Loucy (cell line): ENCODE measurements at regions not wholly inside any gene's neighbourhood (a gene's known extent, or its start where the extent isn't known, plus 50 kb on each side); places are given as distances from the start of the nearest gene placed in this dataset.
A peak's percentile ranks its signal among the peaks of the same experiment; 100 is the strongest.

Experiments used
- H2AFZ ChIP-seq: fragments of 200-600 bp; sonication (generic); 2 replicates; pipeline ENCODE4 v1.6.0; 2016; ENCODE audit warnings: antibody characterized with exemption, mild to moderate bottlenecking, low read length, moderate library complexity
- H3F3A ChIP-seq: fragments of 200-600 bp; 2 replicates; pipeline ENCODE4 v1.6.0; 2016; ENCODE audit warnings: antibody characterized with exemption, low read depth, mild to moderate bottlenecking
- H3K27me3 ChIP-seq: fragments of 200-600 bp; sonication (generic); 2 replicates; pipeline ENCODE4 v1.6.1; 2014; ENCODE audit warnings: low read length, mild to moderate bottlenecking; ENCODE audit not compliant: insufficient read depth, poor library complexity, severe bottlenecking
- H3K36me3 ChIP-seq: fragments of 200-600 bp; sonication (generic); 2 replicates; pipeline ENCODE4 v1.6.1; 2016; ENCODE audit warnings: low read length; ENCODE audit not compliant: insufficient read depth
- H3K4me1 ChIP-seq: fragments of 200-600 bp; sonication (generic); 2 replicates; pipeline ENCODE4 v1.5.1; 2014; ENCODE audit warnings: low read length, mild to moderate bottlenecking; ENCODE audit not compliant: insufficient read depth, poor library complexity, severe bottlenecking
- H3K4me2 ChIP-seq: fragments of 200-600 bp; sonication (generic); 2 replicates; pipeline ENCODE4 v1.6.0; 2014; ENCODE audit warnings: antibody characterized with exemption, low read length, low read depth, mild to moderate bottlenecking; ENCODE audit not compliant: poor library complexity, severe bottlenecking
- H3K4me3 ChIP-seq: fragments of 200-600 bp; sonication (generic); 2 replicates; pipeline ENCODE4 v1.5.1; 2014; ENCODE audit warnings: low read length, mild to moderate bottlenecking, mixed read lengths; ENCODE audit not compliant: poor library complexity, severe bottlenecking
- H3K79me2 ChIP-seq: fragments of 200-600 bp; sonication (generic); 2 replicates; pipeline ENCODE4 v1.6.1; 2014; ENCODE audit warnings: low read length; ENCODE audit not compliant: insufficient read depth
- H3K9ac ChIP-seq: fragments of 200-600 bp; sonication (generic); 2 replicates; pipeline ENCODE4 v1.6.0; 2014; ENCODE audit warnings: mild to moderate bottlenecking, low read depth, low read length, moderate library complexity; ENCODE audit not compliant: poor library complexity, severe bottlenecking
- H3K9me2 ChIP-seq: fragments of 200-600 bp; sonication (generic); replicated peaks from 2 replicates; pipeline ENCODE4 v1.6.1; 2016; ENCODE audit warnings: low read depth, low read length, mixed read lengths
- H3K9me3 ChIP-seq: fragments of 200-600 bp; sonication (generic); 2 replicates; pipeline ENCODE4 v1.6.1; 2014; ENCODE audit warnings: mild to moderate bottlenecking, antibody characterized with exemption, low read length, low read depth; ENCODE audit not compliant: insufficient read depth
- H4K20me1 ChIP-seq: fragments of 200-600 bp; sonication (generic); 2 replicates; pipeline ENCODE4 v1.6.0; 2014; ENCODE audit warnings: antibody characterized with exemption, low read length, mild to moderate bottlenecking; ENCODE audit not compliant: insufficient read depth, poor library complexity, severe bottlenecking
- EZH2phosphoT487 ChIP-seq: fragments of 200-600 bp; IDR thresholded peaks from 2 replicates; pipeline ENCODE4 v1.6.1; 2018; ENCODE audit warnings: antibody characterized with exemption, mild to moderate bottlenecking, moderate library complexity, borderline replicate concordance
- TF ChIP-seq, protein P1 (sequence below): fragments of 200-600 bp; sonication (generic); conservative IDR thresholded peaks from 2 replicates; pipeline ENCODE4 v1.5.1; 2014; ENCODE audit warnings: mild to moderate bottlenecking, antibody characterized with exemption, low read length

DNA sequence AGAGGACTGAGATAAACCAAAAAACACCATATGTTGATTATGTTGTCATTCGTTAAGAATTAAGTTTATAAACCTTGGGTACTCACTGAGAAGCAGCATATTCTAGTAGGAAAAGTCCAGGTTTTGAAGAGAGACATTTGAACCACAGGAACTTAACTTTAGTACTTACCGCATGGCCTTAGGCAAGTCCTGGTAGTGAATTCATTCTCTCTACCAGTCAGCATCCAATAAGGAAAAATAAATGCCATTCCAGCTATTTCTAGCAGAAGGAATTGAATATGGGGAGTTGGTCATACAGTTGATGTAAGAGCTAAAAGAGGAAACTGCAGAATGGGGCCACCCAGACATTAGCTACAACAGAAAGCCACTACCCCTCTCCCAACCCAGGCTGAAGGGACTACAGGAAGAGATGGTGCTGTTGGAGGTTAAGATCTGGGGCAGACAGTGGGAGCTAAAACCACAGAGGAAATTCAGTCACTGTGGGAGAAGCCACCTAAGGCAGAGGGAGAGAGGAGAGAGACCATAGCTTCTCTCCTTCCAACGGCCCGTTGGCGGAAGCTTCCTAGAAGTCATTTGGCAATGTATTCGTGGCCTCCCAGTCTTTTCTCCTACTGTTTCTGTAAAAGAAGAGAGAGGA, 133.8 kb upstream of the RARB start:
- H3K4me1 ChIP-seq, result peaks cover 43% of the 10 kb centered on the region
- peak overlapping the region; percentile 28; the same call in 1 of the 2 replicates for H2AFZ ChIP-seq
- H3K4me2 ChIP-seq, result peak overlapping the region; percentile 55
- no peaks in the 10 kb centered on the region for H3K9me2 ChIP-seq
- no peaks in the 10 kb centered on the region for H3K36me3 ChIP-seq
- peak overlapping the region; percentile 39 for H3K4me3 ChIP-seq
- no peaks in the 10 kb centered on the region for H3K79me2 ChIP-seq
- H4K20me1 ChIP-seq, result no peaks in the 10 kb centered on the region
- TF ChIP-seq, protein P1, sequence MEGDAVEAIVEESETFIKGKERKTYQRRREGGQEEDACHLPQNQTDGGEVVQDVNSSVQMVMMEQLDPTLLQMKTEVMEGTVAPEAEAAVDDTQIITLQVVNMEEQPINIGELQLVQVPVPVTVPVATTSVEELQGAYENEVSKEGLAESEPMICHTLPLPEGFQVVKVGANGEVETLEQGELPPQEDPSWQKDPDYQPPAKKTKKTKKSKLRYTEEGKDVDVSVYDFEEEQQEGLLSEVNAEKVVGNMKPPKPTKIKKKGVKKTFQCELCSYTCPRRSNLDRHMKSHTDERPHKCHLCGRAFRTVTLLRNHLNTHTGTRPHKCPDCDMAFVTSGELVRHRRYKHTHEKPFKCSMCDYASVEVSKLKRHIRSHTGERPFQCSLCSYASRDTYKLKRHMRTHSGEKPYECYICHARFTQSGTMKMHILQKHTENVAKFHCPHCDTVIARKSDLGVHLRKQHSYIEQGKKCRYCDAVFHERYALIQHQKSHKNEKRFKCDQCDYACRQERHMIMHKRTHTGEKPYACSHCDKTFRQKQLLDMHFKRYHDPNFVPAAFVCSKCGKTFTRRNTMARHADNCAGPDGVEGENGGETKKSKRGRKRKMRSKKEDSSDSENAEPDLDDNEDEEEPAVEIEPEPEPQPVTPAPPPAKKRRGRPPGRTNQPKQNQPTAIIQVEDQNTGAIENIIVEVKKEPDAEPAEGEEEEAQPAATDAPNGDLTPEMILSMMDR, result no peak
- TF ChIP-seq EZH2phosphoT487, result no peak
- H3F3A ChIP-seq, result no peaks in the 10 kb centered on the region
- H3K27me3 ChIP-seq, result no peaks in the 10 kb centered on the region
- H3K9me3 ChIP-seq, result no peaks in the 10 kb centered on the region
- peak overlapping the region; percentile 47 for H3K9ac ChIP-seq

DNA sequence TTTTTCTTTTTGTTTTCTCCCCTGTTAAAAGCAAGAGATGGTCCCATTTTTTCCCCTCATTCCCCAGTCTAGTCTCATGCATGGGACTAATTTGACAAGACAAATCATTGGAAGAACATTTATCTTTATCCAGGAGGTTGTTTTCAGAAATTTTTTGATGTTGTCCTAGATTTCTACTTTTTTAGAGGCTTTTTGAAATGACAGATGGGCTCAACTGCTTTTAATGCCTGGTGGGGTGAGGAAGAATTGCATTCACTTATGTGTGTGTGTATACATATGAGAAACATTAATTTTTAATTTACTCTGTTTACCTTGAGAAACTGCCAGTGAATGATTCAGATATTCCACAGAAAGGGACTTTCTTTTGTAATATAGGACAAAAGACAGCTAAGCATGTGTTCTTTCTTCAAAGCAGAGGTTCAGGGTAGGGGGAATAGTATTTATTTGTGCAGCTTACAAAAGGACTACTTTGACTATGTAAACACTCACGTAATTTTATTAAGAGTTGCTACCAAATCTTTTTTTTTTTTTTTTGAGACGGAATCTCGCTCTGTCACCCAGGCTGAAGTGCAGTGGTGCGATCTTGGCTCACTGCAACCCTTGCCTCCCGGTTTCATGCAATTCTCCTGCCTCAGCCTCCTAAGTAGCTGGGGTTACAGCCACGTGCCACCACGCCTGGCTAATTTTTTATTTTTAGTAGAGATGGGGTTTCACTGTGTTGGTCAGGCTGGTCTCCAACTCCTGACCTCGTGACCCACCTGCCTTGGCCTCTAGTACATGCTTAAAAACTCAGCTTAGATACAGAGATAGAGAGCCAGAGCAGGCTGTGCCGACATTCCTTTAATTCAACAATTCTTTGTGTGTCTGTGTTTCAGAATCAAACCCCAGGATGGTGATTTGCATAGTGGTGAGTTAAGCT, 130.1 kb upstream of the RARB start:
- no peak overlapping the region for H3K4me2 ChIP-seq
- H3K4me3 ChIP-seq, result no peak overlapping the region
- no peak overlapping the region for H2AFZ ChIP-seq
- no peak overlapping the region for H3K9ac ChIP-seq
- TF ChIP-seq, protein P1, result no peak
- no peak for TF ChIP-seq EZH2phosphoT487
- no peaks in the 10 kb centered on the region for H3K27me3 ChIP-seq
- no peaks in the 10 kb centered on the region for H4K20me1 ChIP-seq
- no peaks in the 10 kb centered on the region for H3K36me3 ChIP-seq
- no peaks in the 10 kb centered on the region for H3K9me3 ChIP-seq
- no peaks in the 10 kb centered on the region for H3F3A ChIP-seq
- no peaks in the 10 kb centered on the region for H3K79me2 ChIP-seq
- no peaks in the 10 kb centered on the region for H3K9me2 ChIP-seq
- peaks cover 23% of the 10 kb centered on the region for H3K4me1 ChIP-seq

DNA sequence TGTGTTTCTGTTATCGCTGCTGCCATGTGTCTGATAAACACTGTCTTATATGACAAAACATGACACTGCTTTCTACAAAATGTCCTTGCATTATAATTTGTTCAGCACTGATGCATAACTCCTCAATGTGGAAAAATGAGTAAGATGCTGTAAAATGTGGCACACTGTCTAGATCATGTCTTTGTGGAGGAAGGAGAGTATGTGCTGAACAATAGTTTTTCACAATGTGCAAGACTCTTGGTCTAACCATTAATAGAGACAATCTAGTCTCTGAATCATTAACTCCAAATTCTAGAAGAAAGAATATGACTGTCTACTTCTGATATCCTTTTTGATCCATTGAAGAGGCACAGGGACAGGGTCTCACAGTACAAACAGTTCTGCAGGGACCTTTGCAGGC, 127.9 kb upstream of the RARB start:
- no peak overlapping the region for H3K4me3 ChIP-seq
- H3K4me2 ChIP-seq, result no peak overlapping the region
- no peaks in the 10 kb centered on the region for H3K36me3 ChIP-seq
- no peaks in the 10 kb centered on the region for H3K9me2 ChIP-seq
- no peaks in the 10 kb centered on the region for H4K20me1 ChIP-seq
- H3K27me3 ChIP-seq, result no peaks in the 10 kb centered on the region
- no peaks in the 10 kb centered on the region for H3K79me2 ChIP-seq
- peaks cover 14% of the 10 kb centered on the region for H3K4me1 ChIP-seq
- no peaks in the 10 kb centered on the region for H3K9me3 ChIP-seq
- H3K9ac ChIP-seq, result no peak overlapping the region
- TF ChIP-seq, protein P1, result no peak
- TF ChIP-seq EZH2phosphoT487, result no peak
- no peaks in the 10 kb centered on the region for H3F3A ChIP-seq
- no peak overlapping the region for H2AFZ ChIP-seq
